H7 (cell line): ENCODE measurements at regions not wholly inside any gene's neighbourhood (a gene's known extent, or its start where the extent isn't known, plus 50 kb on each side); places are given as distances from the start of the nearest gene placed in this dataset.
"Not testable (repeated sequence)": the region's sequence is repeated elsewhere in the genome, so short reads cannot be mapped to it uniquely, and the experiment has no call there.

Experiments
- DNase-seq: peaks from one replicate; pipeline ENCODE4 v3.0.0; 2012
- H3K27me3 ChIP-seq: 2 replicates; pipeline ENCODE4 v1.6.0; 2011; ENCODE audit warnings: mild to moderate bottlenecking, low read length; ENCODE audit not compliant: control insufficient read depth, insufficient read depth
- H3K36me3 ChIP-seq: replicated peaks from 2 replicates; pipeline ENCODE4 v1.5.1; 2011; ENCODE audit warnings: low read length; ENCODE audit not compliant: control insufficient read depth, insufficient read depth
- H3K4me3 ChIP-seq: 2 replicates; pipeline ENCODE4 v1.5.1; 2011; ENCODE audit warnings: low read depth, mild to moderate bottlenecking, control low read depth, low read length, moderate library complexity; ENCODE audit not compliant: insufficient read depth

DNA sequence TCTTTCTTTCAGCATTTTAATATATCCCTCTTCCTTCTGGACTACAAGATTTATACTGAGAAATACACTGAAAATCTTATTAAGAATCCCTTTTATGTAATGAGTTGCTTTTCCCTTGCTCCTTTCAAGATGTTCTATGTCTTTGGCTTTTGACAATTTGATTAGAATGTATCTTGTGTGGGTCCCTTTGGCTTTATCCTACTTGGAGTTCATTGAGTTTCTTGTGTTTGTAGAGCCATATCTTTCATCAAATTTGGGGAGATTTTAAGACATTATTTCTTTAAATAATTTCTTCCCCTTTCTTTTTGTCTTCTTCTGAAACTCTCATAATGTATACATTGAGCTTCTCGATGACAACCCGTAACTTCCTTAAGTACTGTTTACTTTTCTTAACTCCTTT is 739.9 kb upstream of the AMOT start:
- no peak for DNase-seq
- no peaks in the 10 kb centered on the region for H3K36me3 ChIP-seq
- H3K27me3 ChIP-seq, result no peaks in the 10 kb centered on the region
- H3K4me3 ChIP-seq, result no peak overlapping the region

DNA sequence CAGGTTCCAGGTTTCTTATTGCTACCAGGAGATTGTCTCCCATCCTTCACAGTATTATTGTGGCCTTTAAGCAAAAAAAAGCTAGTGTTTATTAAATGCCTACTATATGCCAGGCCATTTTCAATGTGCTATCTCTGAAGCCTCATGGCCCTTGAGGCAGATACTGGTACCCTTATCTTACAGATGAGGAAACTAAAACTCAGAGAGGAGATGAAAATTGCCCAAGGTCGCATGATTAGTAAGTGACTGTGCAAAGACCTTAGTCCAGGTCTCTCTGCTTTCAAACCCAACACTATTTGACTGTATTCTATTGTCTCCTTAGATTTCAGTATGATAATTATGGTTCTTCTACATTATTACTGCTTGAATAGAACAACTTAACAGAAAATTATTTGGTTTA is 717.9 kb upstream of the AMOT start:
- DNase-seq, result no peak
- Histone ChIP-seq H3K27me3 (no peaks in the 10 kb centered on the region), H3K36me3 (no peaks in the 10 kb centered on the region), H3K4me3 (no peak overlapping the region)

DNA sequence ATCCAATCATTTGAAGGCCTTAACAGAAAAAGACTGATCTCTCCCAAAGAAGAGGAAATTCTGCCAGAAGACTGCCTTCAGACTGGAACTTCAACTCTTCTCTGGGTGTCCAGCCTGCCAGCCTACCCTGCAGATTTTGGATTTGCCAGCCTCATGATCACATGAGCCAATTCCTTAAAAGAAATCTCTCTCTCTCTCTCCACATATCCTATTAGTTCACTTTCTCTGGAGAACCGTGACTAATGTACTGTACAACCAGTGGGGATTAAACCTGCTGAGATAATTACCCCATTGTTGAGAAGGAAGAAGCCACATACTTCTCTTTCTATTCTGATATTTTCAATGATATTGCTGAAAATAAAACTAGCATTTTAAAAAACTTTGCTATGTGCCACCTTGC is 711.3 kb upstream of the AMOT start:
- DNase-seq, result no peak
- no peaks in the 10 kb centered on the region for H3K27me3 ChIP-seq

DNA sequence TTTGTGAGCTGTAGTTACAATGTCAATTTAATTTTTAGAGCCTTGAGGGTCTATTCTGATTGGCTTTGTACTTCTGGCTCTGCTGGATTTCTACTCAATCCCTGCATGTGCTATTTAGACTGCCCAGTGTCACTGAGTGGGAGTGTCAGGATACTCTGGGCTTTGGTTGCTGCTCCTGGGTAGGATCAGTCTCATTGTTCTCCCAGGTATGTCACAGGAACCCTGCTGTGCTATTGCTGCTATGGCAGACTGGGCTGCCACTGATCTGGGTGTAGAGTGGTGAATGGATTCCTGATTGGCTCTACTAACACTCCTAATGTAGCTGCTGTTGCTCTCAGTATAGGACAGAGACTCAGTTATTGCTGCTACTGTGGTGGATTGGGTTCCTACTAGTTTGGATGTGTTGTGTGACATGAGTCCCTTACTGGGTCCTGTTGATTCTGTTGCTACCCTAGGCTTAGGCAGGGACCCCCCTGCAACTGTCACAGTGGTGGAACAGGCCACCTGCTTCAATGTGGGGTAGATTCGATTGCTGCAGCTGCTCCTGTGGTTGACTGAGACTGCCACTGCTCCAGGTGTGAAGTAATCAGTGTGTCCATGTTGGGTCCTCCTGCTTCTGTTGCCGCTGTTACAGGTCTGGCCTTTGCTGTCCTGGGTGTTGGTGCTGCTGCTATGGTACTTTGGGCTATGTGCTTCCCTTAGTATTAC is 707.8 kb upstream of the AMOT start:
- Histone ChIP-seq H3K4me3 (no peak overlapping the region), H3K36me3 (no peaks in the 10 kb centered on the region), H3K27me3 (no peaks in the 10 kb centered on the region)
- peak; percentile 61 for DNase-seq

More for the DNA sequence above, 711.3 kb upstream of the AMOT start:
- no peaks in the 10 kb centered on the region for H3K36me3 ChIP-seq
- no peak overlapping the region for H3K4me3 ChIP-seq

DNA sequence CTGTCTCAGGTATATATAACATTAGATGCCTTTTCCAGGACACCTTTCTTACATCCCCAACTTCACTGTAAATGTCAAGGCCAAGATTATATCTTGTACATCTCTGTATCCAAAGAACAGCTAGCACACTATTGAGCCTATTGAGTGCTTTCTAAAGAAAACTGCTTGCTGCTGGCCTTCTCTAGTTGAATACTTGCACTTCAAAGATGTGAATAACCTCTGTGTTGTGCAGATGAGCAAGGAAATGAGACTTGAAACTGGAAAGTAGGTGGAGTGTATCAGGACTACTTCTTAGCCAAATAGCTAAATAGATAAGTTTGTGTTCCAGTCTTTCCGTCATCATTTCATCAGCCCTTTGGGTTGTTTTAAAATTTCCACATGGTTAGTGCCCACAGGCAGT is 704.4 kb upstream of the AMOT start:
- no peaks in the 10 kb centered on the region for H3K36me3 ChIP-seq
- no peak for DNase-seq
- no peaks in the 10 kb centered on the region for H3K27me3 ChIP-seq
- H3K4me3 ChIP-seq, result no peak overlapping the region

DNA sequence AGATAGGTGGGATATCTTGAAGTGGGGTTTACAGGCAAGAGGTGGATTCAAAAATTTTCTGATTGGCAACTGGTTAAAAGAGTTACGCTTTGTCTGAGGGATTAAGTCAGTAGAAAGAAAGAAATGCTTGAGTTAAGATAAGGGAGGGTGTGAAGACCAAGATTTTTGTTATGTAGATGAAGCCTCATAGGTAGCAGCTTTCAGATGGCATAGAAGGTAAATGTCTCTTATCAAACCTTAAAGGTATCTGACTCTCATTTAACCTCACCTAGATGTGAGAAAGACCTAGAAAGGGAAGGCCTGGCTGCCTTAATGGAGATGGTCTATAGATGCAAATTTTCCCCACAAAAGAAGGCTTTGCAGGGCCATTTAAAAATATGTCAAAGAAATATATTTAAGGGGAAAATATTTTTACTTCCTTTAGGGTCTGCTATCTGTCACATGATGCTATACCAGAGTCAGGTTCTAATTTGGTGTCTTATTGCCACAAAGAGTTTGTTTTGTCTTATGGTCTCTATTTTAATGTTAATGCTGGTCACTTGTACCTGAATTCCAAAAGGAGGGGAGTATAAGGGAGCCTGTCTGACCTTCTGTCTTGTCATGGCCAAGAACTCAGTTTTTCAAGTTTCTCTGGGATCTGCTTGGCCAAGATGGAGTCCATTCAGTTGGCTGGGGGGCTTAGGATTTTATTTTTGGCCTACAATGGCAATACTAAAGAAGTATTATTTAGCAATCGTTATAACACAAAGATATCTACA is 699.1 kb upstream of the AMOT start:
- DNase-seq, result no peak
- H3K27me3 ChIP-seq, result no peaks in the 10 kb centered on the region

DNA sequence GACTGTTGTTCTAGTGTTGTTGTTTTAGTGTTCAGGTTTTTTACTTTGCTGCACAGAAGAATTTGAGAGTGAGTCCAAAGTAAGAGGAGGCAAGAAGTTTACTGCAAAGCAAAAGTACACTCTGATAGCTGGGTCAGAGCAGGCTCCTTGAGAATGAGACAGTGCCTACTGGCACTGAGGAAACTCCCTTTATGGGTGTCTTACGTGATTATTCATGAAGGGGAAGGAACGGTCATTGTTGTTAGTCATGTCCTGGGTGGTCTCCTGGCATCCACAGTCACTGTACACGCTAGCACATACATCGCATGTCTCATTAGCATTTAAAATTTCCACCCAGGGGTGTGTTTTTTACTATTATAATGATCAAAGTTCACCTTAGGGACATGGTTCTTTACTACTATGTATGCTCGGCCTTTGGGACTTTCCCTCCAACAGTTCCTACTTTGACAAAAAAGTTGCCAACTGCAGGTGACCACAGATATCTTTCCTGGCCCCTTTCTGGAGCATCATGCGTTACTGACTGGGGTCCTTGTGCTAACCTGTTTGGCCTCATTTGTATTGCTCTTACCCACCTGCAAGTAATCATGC is 688.9 kb upstream of the AMOT start:
- H3K27me3 ChIP-seq, result no peaks in the 10 kb centered on the region
- DNase-seq, result no peak
- no peak overlapping the region for H3K4me3 ChIP-seq
- no peaks in the 10 kb centered on the region for H3K36me3 ChIP-seq

More for the DNA sequence above, 699.1 kb upstream of the AMOT start:
- H3K4me3 ChIP-seq, result no peak overlapping the region
- H3K36me3 ChIP-seq, result no peaks in the 10 kb centered on the region

DNA sequence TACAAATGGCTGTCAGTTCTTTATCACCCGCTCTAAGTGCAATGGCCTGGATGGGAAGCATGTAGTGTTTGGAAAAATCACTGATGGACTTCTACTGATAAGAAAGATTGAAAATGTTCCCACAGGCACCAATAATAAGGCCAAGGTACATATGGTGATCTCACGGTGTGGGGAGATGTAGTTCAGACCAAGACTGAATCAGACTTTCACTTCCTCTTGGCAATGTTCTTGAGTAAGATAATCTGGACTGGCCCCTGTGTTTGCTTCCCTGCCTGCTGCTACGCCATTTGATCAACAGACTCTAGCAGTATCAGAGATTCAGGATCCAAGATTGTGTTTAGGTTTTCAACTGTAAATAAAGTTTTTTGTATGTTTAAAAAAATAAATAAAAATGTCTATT is 682.2 kb upstream of the AMOT start:
- no peak for DNase-seq
- Histone ChIP-seq H3K36me3 (no peaks in the 10 kb centered on the region), H3K27me3 (no peaks in the 10 kb centered on the region), H3K4me3 (no peak overlapping the region)

DNA sequence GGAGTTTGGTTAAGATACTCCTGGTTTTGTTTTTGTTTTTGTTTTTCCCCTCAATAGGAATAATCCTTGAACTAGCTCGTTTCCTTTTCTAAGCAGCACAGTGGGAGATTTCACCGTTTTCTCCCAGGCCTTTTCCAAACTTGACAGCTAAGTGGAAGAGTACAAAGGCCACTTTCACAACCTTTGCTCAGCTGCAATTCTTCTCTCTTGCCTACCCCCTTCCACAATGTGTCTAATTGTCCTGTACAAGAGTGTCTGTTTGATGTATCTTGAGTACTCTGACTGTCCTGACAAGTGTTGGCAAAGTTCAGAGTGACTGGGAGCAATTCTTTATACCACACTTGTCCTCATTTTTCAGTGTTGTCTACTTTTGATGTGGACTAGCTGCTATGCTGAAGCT is 674.3 kb upstream of the AMOT start:
- no peaks in the 10 kb centered on the region for H3K36me3 ChIP-seq
- peak; percentile 2 for DNase-seq

DNA sequence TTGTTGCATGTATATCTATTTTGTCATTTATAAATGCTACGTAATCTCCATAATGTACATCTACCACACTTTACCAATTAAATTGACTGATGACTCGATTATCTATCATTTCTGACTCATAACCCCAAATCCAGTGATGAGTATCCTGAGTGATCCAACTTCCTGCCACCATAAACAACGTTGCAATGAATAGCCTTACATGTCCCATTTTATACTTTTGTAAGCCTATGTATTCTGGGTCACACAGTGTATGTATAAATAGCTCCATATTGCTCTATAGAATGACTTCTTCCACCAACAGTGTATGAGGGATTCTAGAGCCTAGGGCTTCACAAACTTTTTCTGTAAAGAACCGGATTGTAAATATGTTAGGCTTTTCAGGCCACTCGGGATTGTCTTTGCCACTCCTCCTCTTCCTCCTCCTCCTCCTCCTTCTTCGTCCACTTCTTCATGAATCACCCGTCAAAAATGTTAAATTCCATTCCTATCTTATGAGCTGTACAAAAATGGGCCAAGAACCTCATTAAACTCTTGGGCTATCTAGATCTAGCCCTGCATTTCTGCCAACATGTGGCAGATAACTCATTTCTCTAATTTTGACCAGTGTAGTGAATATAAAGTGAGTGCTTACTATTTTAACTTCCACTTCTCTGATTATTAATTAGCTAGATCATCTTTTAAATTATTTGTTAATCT is 672.2 kb upstream of the AMOT start:
- H3K36me3 ChIP-seq, result no peaks in the 10 kb centered on the region
- no peak overlapping the region for H3K4me3 ChIP-seq
- no peak for DNase-seq
- no peaks in the 10 kb centered on the region for H3K27me3 ChIP-seq

More for the DNA sequence above, 674.3 kb upstream of the AMOT start:
- Histone ChIP-seq H3K4me3 (no peak overlapping the region), H3K27me3 (no peaks in the 10 kb centered on the region)

DNA sequence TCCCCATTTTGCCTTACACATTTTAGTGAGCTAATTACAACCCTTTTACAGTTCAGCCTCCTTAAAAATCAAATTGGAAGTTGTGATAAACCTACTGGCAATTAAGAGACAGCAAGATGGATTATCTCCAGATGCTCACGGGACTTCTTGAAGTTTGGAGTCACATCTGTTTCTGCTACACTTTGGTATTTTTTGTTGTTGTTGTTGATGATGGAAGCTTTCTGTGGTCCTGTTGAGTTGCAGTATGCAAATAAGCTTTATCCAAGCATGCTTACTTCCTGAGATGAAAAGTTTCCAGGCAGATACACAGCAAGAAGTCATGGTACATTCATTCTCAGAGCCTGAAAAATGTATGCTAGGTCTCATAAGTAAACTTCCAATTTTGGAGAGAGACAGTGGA is 670.0 kb upstream of the AMOT start:
- Histone ChIP-seq H3K27me3 (no peaks in the 10 kb centered on the region), H3K4me3 (no peak overlapping the region), H3K36me3 (no peaks in the 10 kb centered on the region)
- no peak for DNase-seq

DNA sequence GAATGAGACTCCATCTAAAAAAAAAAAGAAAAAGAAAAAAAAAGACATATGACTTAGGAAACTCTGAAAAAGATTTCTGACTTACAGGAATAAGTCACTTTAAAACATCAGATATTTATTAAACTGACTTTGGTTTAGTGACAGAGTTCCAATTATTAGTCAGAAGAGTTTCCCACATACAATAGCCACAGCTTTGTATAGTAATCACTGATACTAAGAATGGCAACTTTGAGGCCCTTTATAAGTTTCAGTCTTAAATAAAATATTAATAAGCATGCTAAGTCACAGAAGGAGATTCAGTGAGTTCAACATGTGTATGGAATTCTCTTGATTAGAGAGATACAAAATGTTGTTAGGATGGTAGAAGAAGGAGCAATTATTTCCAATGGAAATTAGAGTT is 652.3 kb upstream of the AMOT start:
- no peaks in the 10 kb centered on the region for H3K36me3 ChIP-seq
- no peak for DNase-seq
- H3K4me3 ChIP-seq, result no peak overlapping the region
- no peaks in the 10 kb centered on the region for H3K27me3 ChIP-seq

DNA sequence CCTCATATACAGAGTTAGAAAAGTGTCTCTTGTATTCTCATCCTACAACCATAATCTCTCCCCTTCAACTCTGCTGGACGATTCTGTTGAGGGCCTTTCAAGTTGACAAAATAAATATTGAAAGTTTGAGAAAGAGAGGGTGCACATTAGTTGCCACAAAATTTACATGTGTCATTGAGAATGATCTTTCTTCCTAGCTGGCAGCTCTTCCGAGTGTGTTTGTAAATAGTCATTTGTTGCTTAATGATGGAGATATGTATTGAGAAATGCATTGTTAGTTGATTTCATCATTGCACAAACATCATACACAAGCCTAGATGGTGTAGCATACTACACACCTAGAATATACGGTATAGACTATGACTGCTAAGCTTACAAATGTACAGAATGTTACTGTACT is 632.8 kb upstream of the AMOT start:
- no peak for DNase-seq
- no peaks in the 10 kb centered on the region for H3K36me3 ChIP-seq
- no peaks in the 10 kb centered on the region for H3K27me3 ChIP-seq
- H3K4me3 ChIP-seq, result no peak overlapping the region

DNA sequence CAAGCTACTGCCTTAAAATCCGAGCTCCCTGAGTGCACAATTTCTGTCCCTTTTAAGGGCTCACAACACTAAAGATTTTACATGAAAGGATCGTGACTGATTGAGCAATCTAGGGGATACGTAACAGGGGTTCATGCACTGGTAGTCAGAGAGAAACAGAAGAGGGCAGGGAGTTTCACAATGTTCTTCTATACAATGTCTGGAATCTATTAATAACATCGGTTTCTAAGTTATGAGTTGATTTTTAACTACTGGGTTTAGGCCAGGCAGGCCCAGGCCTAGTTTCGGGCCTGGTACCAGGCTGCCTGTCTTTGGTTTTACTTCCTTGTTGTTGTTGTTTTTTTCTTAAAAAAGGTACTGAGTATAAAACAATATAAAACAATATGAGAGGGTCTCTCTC is 632.4 kb upstream of the AMOT start:
- not testable (repeated sequence) for H3K4me3 ChIP-seq, H3K27me3 ChIP-seq, H3K36me3 ChIP-seq, DNase-seq

DNA sequence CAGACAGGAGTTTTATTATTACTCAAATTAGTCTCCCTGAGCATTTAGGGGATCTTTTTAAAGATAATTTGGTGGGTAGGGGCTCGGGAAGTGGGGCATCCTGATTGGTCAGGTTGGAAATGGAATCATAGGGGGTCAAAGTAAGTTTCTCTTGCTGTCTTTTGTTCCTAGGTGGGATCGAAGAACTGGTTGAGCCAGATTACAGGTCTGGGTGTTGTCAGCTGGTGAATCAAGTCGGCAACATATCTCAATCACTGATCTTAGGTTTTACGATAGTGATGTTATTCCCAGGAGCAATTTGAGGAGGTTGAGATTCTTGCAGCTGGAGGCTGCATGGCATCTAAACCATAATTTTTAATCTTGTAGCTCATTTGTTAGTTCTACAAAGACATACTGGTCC is 629.5 kb upstream of the AMOT start:
- no peaks in the 10 kb centered on the region for H3K27me3 ChIP-seq
- H3K36me3 ChIP-seq, result no peaks in the 10 kb centered on the region
- peak; percentile 18 for DNase-seq
- H3K4me3 ChIP-seq, result no peak overlapping the region
